D341Med (cell line): ENCODE measurements at regions not wholly inside any gene's neighbourhood (a gene's known extent, or its start where the extent isn't known, plus 50 kb on each side); places are given as distances from the start of the nearest gene placed in this dataset.

ENCODE experiments used
- DNase-seq: peaks from one replicate; pipeline ENCODE4 v3.0.0; 2012; ENCODE audit warnings: low spot score

GRCh38 chr6:43982084-43982625, 145.1 kb downstream of the MRPL14 start:
- DNase-seq = no peak

- DNase-seq = no peak
These were observed 145.8 kb downstream of the MRPL14 start for GRCh38 chr6:43981363-43981990.

- DNase-seq = no peak
These were observed 147.1 kb downstream of the MRPL14 start for GRCh38 chr6:43980004-43980795.

GRCh38 chr6:43979525-43979924, 147.7 kb downstream of the MRPL14 start:
- no peak for DNase-seq

- no peak for DNase-seq
These were observed 148.5 kb downstream of the MRPL14 start for GRCh38 chr6:43978473-43979346.

- no peak for DNase-seq
These were observed 149.7 kb downstream of the MRPL14 start for GRCh38 chr6:43977404-43978111.

- DNase-seq = no peak
These were observed 150.4 kb downstream of the MRPL14 start for GRCh38 chr6:43976706-43977403.

- DNase-seq = no peak
These were observed 152.5 kb downstream of the MRPL14 start for GRCh38 chr6:43974643-43975230.

GRCh38 chr6:43973357-43973756, 153.9 kb downstream of the MRPL14 start:
- no peak for DNase-seq

- DNase-seq = no peak
These were observed 154.3 kb downstream of the MRPL14 start for GRCh38 chr6:43972913-43973300.

GRCh38 chr6:43972179-43972912, 154.9 kb downstream of the MRPL14 start:
- DNase-seq = no peak

GRCh38 chr6:43971776-43972126, 155.5 kb downstream of the MRPL14 start:
- no peak for DNase-seq

- DNase-seq = no peak
These were observed 156.1 kb downstream of the MRPL14 start for GRCh38 chr6:43970913-43971775.

- DNase-seq = no peak
These were observed 157.0 kb downstream of the MRPL14 start for GRCh38 chr6:43970068-43970912.

- no peak for DNase-seq
These were observed 157.9 kb downstream of the MRPL14 start for GRCh38 chr6:43969158-43969981.

- no peak for DNase-seq
These were observed 158.9 kb downstream of the MRPL14 start for GRCh38 chr6:43968110-43968965.
